ENCODE measurements at regions not wholly inside any gene's neighbourhood (a gene's known extent, or its start where the extent isn't known, plus 50 kb on each side); places are given as distances from the start of the nearest gene placed in this dataset.

- Histone ChIP-seq H3K27ac (replicated peaks in 1 of 4) (no peak overlapping the region), H3K36me3 (no peaks in the 10 kb centered on the region), H3K9me3 (no peaks in the 10 kb centered on the region), H3K4me1 (no peaks in the 10 kb centered on the region), H3K4me3 (no peak overlapping the region), H3K27me3 (peaks cover 0 to 21% (median 0%) of the 10 kb centered on the region in 4 donors)
- TF ChIP-seq EP300 (IDR thresholded peaks at IDR 0.05) (no peak), POLR2A (IDR thresholded peaks at IDR 0.05; ENCODE audit: low read depth) (no peak), POLR2AphosphoS5 (IDR thresholded peaks at IDR 0.05) (no peak), CTCF (IDR thresholded peaks at IDR 0.05) (no peak)
- intact Hi-C loops (cut with DNase I) = no loop called here
- no peak for DNase-seq (ENCODE audit: extremely low spot score)
- 84% methylated on average over 8 of the region's 8 CpGs for WGBS
Observed at GRCh38 chr16:17984810-17985209, 351.7 kb downstream of the NPIPA8 start.

- no peaks in the 10 kb centered on the region for H3K9me3 ChIP-seq
- no peak overlapping the region for H3K27ac ChIP-seq (replicated peaks in 1 of 4)
- H3K4me1 ChIP-seq = no peaks in the 10 kb centered on the region
- DNase-seq (ENCODE audit: extremely low spot score) = no peak
- intact Hi-C loops (cut with DNase I) = no loop called here
- no peak overlapping the region for H3K4me3 ChIP-seq
- TF ChIP-seq CTCF (IDR thresholded peaks at IDR 0.05) = no peak
- no peak for TF ChIP-seq POLR2A (IDR thresholded peaks at IDR 0.05; ENCODE audit: low read depth)
- TF ChIP-seq POLR2AphosphoS5 (IDR thresholded peaks at IDR 0.05) = no peak
- TF ChIP-seq EP300 (IDR thresholded peaks at IDR 0.05) = no peak
- H3K27me3 ChIP-seq = peaks cover 0 to 15% (median 0%) of the 10 kb centered on the region in 4 donors
- no peaks in the 10 kb centered on the region for H3K36me3 ChIP-seq
- WGBS = 81% methylated on average over 10 of the region's 10 CpGs
Observed at GRCh38 chr16:17983847-17984639, 352.5 kb downstream of the NPIPA8 start.

GRCh38 chr16:17983114-17983513, 353.4 kb downstream of the NPIPA8 start:
- Histone ChIP-seq H3K4me1 (no peaks in the 10 kb centered on the region), H3K27ac (replicated peaks in 1 of 4) (no peak overlapping the region), H3K4me3 (no peak overlapping the region), H3K36me3 (no peaks in the 10 kb centered on the region), H3K27me3 (peaks cover 0 to 7% (median 0%) of the 10 kb centered on the region in 4 donors), H3K9me3 (peaks cover 0 to 4% (median 0%) of the 10 kb centered on the region in 4 donors)
- intact Hi-C loops (cut with DNase I) = no loop called here
- no peak for DNase-seq (ENCODE audit: extremely low spot score)
- TF ChIP-seq POLR2AphosphoS5 (IDR thresholded peaks at IDR 0.05) (no peak), EP300 (IDR thresholded peaks at IDR 0.05) (no peak), CTCF (IDR thresholded peaks at IDR 0.05) (no peak), POLR2A (IDR thresholded peaks at IDR 0.05; ENCODE audit: low read depth) (no peak)
- 72% methylated on average over 2 of the region's 2 CpGs for WGBS

GRCh38 chr16:17977260-17977659, 359.3 kb downstream of the NPIPA8 start:
- H3K27ac ChIP-seq (replicated peaks in 1 of 4) = no peak overlapping the region
- H3K4me1 ChIP-seq = peaks cover 0 to 4% (median under 1%) of the 10 kb centered on the region in 4 donors
- peaks cover 0 to 8% (median 0%) of the 10 kb centered on the region in 4 donors for H3K27me3 ChIP-seq
- no peak overlapping the region for H3K4me3 ChIP-seq
- WGBS = 79% methylated on average over 6 of the region's 6 CpGs
- DNase-seq (ENCODE audit: extremely low spot score) = no peak
- intact Hi-C loops (cut with DNase I) = no loop called here
- no peaks in the 10 kb centered on the region for H3K36me3 ChIP-seq
- peaks cover 0 to 4% (median 0%) of the 10 kb centered on the region in 4 donors for H3K9me3 ChIP-seq
- TF ChIP-seq CTCF (IDR thresholded peaks at IDR 0.05) (no peak), POLR2AphosphoS5 (IDR thresholded peaks at IDR 0.05) (no peak), EP300 (IDR thresholded peaks at IDR 0.05) (no peak), POLR2A (IDR thresholded peaks at IDR 0.05; ENCODE audit: low read depth) (no peak)
